RCC 7860 (cell line): ENCODE measurements at regions not wholly inside any gene's neighbourhood (a gene's known extent, or its start where the extent isn't known, plus 50 kb on each side); places are given as distances from the start of the nearest gene placed in this dataset.

Experiments used
- DNase-seq: peaks from one replicate; pipeline ENCODE4 v3.0.0-alpha.2; 2015; ENCODE audit warnings: low spot score
- FAIRE-seq: peaks from 2 replicates; lab custom pipeline; 2012; peaks lifted over from hg19 to GRCh38; lab: Jason Lieb, UNC

DNA sequence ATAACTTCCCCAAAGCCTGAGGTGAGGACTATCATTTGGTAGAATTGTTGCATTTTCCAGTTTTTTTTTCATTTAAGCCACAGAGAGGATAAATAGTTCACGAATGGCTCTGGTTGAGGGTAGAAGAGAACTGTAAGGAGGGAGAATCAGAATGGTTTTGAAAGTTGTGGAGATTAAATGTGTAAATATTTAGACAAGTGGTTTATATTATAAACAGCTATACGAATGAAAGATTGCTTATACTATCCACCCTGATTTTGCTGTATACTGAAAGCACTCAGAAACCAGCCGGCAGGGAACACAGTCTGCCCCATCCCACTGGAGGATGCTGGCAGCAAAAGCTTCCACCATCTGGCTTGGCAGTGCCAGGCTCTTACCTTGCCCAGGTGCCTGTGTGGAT, 341.1 kb downstream of the RAPGEF2 start:
- DNase-seq (no peak), FAIRE-seq (no peak)

DNA sequence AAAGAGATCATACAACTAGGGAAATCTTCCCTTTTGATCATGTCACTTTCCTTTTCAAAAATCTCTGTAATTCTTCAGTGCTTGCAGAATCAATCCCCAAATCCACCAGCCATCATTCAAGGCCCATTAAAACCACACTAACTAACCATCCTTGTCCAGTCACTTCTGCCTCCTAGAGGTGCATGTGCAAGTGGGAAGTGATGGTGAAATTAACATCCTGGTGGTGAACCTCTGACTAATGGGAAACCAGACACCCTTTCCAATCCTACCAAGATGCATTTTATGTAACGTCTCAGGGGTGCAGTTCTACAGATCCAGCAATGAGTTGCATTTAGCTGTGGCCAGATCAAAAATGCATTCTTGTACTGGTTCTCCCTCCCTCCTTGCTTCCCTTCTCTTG, 341.8 kb downstream of the RAPGEF2 start:
- FAIRE-seq (no peak), DNase-seq (no peak)

DNA sequence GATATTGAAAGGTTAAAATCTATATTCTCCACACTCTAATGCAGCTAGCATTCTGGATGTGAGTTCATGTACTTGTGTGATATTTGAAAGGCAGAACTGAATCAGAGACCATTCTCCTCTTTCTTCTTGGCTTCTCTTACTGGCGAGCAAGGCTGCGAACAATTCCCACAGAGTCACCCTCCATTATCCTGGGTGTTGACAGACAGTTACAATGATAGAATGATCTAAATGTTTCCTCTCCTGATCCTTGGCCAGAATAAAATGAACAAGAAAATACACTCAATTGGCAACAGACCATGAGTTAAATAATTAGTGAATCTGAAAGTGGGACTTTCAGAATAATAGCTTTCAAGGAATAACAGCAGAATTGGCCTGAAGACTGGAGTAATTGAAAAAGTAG, 342.8 kb downstream of the RAPGEF2 start:
- no peak for DNase-seq
- no peak for FAIRE-seq

DNA sequence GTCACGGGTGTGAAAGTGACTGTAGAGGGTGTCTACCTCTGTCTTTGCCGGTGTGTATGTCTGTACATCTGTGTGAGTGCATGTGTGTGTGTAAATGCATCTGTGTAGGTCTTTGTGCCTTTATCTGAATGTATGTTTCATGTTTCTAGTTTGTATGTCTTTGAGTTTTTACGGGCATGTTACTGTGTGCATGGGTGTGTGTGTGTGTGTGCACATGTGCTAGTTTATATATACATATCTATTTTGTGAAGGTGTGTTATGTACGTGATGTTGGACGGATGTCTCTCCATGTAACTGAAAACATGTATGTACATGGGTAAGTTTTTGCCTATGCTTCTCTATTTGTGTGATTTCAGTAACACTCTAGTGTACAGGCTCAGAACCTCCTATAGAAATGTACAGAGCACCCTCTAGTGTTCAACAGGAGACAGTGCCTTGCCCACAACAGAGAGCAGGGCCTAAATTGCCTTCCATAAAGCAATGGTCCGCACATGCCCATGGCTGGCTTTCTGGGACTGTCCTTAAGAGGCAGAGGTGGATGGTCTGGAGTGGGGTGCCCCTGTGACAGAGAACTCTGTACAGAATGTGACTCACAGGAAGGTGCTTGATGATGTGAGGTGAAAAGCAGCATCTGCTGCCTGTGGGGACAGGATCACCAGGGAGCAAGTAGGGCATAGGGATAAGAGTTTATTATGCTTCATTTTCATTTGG, 343.5 kb downstream of the RAPGEF2 start:
- DNase-seq (peak; percentile 68), FAIRE-seq (no peak)

DNA sequence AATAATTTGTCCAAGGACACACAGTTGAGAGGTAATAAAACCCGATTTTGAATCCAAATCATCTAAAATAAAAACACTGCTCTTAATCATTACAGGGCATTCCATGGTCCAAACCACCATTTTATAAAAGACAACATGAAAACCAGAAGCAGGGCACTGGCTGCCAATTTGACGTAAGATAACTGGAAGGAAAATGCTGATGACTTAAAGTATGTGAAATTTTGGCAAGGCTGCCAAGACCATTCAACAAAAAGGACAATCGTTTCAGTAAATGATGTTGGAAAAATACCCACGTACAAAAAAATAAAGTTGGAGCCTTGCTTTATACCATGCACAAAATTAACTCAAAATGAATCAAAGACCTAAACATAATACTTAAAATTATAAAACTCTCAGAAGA, 344.4 kb downstream of the RAPGEF2 start:
- FAIRE-seq (no peak), DNase-seq (no peak)

DNA sequence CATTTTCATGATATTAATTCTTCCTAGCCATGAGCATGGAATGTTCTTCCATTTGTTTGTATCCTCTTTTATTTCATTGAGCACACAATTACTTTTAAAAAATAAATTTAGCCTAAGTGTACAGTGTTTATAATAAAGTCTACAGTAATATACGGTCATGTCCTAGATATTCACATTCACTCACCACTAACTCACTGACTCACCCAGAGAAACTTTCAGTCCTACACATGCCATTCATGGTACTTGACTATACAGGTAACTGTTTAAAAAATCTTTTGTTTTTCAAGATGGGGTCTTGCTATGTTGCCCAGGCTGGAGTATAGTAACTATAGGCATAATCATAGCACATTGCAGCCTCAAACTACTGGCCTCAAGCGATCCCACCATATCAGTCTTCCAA, 348.1 kb downstream of the RAPGEF2 start:
- FAIRE-seq (no peak), DNase-seq (no peak)

DNA sequence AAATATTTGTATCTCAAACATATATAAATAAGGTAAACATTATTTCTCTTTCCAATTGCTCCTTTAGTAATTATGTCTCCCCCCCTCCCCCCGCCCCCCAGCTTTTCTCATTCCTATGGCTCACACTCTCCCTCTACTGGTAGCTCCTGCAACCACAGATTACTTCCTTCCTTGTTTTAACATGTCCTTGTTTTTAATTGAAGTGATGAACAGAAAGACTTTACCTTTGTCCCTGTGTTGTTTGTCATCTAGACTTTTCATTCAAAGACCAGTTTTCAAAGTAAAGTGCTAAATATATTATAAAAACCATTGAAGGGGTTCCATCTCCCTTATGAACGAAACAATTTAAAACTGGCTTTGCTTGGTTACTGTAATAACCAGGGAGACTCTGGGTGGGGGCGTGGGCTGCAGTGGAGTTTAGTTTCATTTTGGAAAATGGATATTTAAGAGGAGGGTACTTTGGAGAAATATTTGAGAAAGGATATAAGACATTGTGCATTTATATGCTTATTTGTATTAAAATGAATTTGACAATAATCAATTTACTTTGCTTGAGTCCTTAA, 352.9 kb downstream of the RAPGEF2 start:
- DNase-seq, result peak; percentile 13

DNA sequence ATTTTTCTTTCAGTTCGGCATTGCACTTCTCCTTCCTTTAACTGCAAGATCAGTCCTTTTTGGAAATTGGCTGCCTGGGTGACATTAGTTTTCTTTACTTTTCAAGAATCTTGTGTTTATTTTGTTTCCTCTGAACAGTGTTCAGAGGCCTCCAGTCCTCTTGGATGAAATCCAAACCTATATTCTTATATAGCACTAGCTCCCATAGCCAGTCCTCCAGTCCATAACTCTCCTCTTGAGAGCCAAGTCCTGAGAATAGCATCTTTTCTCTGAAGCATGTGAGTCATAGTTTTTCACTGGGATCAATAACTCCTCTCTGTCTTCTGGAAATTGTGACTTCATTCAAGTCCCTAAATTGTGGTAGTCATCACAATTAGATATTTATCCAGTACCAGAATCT, 357.5 kb downstream of the RAPGEF2 start:
- DNase-seq, result no peak
- no peak for FAIRE-seq

More for the DNA sequence above, 352.9 kb downstream of the RAPGEF2 start:
- FAIRE-seq, result peak; percentile 47

DNA sequence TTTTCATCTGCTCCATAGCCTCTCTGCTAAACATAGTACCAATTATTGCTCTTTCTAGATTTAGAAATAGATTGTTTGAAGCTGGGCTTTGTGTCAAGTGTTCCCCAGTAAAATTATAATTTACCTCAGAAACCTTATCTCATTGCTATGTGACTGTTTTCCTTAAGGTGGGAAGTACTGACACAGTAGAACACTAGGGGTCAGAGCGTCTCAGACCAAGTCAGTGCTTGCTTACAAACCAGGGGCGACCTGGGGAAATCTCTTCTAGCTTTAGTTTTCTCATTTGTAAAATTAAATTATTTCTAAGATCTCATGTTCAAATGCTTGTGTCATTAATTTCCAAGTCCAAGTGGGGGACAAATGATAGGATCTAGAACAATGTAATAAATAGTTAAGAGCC, 360.4 kb downstream of the RAPGEF2 start:
- DNase-seq (no peak), FAIRE-seq (no peak)

DNA sequence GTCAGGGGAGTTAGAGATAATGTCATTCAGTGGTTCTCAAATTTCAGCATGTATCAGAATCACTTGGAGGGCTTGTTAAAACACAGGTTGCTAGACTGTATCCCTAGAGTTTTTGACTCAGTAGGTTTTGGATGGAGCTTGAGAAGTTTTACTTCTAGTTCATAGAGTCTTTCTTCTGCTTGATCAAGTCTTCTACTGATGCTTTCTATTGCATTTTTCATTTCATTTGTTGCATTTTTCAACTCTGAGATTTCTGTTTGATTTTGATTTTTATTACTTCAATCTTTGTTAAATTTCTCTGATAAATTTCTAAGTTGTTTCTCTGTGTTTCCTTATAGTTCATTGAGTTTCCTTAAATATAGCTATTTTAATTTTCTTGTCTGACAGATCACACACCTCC, 361.4 kb downstream of the RAPGEF2 start:
- DNase-seq, result no peak
- no peak for FAIRE-seq

DNA sequence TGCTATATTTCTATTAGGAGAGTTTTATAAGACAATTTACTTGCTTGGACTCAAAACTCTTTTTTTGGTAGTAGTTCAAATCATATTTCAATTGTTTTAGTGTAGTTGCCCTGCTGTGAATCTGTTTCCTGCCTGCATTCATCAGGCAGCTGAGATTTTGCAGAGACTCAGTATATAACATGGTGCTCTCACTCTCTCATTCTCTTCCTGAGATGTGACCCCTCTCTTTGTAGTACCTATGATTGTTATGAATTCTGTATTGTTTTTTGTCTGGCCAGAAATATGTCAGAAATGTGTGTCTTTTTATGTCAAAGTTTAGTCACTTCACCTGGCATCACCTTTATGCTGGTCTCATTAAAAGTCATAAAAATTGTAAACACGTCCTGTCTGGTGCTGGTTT, 374.0 kb downstream of the RAPGEF2 start:
- DNase-seq, result no peak
- no peak for FAIRE-seq

DNA sequence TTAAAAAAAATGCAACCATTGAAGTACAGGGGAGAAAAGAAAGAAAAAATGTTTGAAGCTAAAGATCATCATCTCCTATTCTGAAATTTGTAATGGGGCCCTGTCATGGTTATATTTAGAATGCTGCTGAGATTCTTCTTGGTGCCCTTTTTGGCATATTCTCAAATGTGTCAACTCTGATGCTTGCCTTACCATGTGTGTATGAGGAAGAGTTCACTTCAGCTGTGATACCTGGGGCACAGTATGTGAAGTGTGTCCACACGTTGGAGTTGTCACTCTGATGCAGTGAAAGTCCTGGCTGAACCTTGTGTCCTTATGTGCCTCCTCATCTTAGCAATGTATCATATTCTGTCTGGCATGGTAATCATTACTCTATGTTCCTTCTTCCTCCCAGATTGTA, 377.9 kb downstream of the RAPGEF2 start:
- no peak for FAIRE-seq

DNA sequence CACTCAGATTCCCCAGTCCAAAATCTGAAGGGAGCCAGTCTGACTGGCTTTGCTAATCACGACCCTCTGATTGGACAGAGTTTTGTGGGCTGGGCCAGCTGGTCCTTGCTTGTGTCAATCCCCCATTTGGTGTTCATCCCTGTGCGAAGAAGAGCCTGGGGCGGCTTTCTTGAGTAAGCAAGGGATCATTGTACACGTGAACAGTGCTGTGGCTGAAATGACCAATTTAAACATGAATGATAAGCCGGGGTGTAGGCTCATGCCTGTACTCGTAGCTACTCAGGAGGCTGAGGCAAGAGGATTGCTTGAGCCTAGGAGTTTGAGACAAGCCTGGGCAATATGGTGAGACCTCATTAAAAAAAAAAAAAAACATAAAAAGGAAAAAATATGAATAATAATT, 379.1 kb downstream of the RAPGEF2 start:
- no peak for FAIRE-seq
- no peak for DNase-seq

More for the DNA sequence above, 377.9 kb downstream of the RAPGEF2 start:
- no peak for DNase-seq

DNA sequence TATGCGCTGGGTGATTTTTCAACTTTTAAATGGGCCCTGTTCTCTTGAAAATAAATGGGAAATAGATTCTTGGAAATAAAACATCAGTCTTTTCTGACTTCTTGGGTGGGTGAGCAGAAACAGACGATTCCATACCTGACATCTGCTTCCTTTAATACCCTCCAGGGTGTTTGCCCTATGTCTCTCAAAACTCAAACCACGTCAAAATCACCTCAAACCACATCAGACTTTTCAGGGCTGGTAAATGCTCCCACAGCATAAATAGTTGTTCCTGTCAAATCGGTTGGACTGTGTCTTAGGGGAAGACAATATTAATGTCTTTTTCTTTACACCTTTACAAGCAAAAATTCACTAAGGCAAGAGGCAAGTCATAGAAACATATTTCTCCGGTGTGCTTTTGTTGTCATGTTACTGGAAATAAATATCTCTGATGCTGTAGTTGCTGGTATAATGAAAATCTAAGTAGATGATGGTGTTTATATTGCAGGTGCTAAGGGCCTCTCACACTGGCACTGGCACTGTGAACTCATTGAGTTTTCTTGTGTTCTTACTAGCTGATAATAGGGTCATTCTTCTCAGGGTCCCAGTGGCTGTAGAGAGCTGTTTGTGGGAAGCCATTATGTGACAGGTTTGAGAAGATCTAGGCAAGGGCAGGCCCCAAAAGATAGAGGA, 380.4 kb downstream of the RAPGEF2 start:
- DNase-seq, result no peak
- FAIRE-seq, result no peak

DNA sequence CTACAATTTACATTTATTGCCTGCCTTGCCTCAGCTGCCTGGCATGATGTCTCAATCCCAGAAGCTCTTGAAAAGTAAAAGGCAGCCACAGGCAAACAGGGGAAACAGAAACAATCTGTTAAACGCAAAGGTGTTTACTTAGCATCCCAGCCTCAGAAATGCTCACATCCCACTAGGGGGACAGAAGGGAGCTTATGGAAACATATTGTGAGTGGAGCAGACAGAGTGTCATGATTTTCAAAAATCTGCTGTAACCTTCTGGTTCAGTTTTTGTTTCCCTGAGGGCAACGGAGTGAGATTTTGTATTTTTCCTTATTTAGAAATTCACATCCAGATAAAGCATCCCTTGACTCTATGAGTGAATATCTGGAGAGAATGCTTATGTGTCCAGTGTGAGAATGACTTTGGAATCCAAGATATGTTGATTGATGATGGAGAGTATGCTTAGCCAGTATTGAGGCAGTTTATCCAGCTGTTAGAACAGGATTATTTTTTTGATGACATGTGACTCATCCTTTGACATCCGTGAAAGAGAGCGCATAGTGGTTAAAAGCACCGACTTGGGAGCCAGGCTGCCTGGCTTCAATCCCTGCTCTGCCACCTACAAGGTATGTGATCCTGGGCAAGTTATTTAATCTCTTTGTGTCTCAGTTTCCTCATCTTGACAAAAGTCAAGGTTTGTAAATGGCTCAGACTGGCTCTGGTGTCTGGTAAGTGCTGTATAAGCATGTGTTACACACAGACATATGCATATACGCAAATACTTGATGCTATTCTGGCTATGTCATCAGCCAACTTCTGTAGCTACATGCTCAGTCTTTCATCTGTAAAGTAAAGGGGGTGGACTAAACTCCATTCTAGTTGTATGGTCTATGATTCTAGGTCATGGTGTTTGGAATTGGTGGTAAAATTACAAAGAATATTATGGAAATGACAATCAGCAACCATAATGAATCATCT, 381.2 kb downstream of the RAPGEF2 start:
- DNase-seq (no peak), FAIRE-seq (no peak)

DNA sequence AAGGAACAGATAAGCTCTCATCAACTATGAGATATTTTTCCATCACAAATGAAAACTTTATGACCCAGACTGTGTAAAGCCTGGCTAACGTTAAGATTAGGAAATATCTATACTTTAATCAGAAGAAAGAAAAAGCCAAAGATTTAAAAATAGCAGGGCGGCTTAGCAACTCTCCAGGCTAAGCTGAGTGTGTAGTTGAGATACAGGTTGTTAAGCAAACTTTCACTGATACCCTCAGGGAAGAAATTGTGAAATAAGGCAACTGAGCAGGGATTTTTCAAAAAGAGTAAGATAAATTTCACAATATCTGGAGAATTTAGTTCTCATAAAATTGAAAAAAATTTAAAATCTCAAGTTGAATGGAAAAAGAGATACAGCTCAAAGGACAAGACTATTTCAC, 382.0 kb downstream of the RAPGEF2 start:
- no peak for FAIRE-seq
- DNase-seq, result no peak

DNA sequence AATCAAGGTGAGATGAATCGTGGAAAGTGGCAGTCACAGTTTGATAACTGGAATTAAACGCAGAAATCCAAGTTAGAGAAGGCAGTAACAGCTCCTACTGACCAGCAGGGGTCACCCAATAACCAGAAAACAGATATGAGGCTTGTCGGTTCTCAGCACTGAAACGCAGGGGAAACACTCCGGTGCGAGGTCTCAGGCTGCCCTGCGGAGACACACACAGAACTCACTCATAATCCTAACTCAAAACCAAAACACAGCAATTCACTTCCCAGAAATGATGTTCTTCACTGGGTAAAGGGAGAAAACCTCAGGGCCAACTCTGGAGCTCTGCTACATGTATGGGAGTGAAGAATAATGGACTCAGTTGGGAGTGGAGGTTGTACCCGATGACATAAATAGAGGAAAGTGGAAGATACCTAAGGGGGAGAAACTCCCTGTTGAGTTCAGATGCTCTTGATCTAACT, 384.4 kb downstream of the RAPGEF2 start:
- peak; percentile 60 for DNase-seq
- FAIRE-seq, result no peak

DNA sequence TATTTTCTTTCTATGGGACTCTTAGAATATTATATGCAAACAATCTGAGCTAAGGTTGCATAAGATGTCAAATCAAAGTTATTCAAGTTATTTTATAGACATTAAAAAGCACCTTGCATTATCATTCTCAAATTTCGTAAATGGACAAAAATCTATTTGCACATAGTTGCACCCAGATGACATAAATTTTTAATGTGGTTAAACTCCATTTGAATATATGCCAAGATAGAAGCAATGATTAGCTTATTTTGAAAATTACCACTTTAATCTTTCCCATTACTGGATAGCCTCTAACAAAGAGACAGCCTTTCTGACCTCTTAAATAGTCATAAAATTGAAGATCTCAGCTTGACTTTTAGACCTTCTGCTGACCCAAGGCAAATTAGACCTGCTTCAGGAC, 386.8 kb downstream of the RAPGEF2 start:
- FAIRE-seq (no peak), DNase-seq (no peak)

DNA sequence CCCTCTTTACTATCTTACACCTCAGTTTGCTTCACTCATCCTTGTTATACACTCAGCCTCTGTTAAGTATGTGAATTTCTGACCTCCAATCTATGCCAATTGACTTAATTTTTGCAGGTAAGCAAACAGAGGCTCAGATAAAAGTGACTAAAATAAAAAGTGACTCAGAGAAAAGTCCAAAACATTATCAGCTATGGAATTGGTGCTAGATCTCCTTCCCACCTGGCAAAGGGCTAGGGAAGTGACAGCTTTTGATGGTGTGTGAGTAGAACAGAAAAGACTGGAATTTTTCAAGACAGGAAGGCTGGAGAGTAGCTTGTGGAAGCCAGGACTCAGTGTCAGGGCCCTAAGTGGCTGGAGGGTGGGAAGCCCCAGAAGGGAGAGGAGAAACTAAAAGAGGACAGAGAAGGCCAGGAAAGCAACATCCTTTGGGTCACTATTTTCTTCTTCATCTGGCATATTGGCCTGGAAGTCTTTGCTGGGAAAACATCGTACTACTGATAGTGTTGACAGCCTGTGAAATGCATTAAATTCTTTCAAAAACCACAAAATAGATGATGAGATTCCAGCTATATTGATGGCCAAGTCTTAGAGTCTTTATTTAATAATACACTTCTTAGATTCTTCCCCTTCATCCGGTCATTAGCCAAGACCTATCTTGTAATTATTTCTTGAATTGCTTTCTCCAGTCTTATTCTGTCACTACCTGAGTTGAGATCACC, 392.8 kb downstream of the RAPGEF2 start:
- FAIRE-seq, result no peak
- DNase-seq, result no peak

DNA sequence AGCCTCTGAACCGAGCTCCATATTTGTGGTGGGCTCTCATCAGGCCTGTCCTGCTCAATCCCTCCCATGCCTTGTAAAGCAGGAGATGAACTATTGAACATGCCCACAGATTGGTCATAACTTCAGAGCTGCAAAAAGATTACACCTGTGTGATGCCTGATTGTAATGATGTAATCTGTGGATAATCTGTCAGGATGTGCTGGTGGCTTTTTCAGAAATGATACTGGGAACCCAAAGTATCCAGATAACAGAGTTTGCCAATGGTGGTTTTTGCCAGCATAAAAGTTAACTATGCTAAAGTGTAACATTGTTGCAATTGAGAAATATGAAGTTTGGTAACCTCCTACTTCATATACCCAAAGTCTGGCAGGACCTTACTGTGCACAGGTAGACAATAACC, 393.4 kb downstream of the RAPGEF2 start:
- no peak for FAIRE-seq
- no peak for DNase-seq
